ENCODE measurements at regions not wholly inside any gene's neighbourhood (a gene's known extent, or its start where the extent isn't known, plus 50 kb on each side); places are given as distances from the start of the nearest gene placed in this dataset.

- Mint-ChIP-seq H3K36me3 (ENCODE audit: unreplicated experiment) (no peaks in the 10 kb centered on the region), H3K4me1 (ENCODE audit: unreplicated experiment) (no peaks in the 10 kb centered on the region), H3K9me3 (ENCODE audit: unreplicated experiment) (no peaks in the 10 kb centered on the region), H3K27me3 (ENCODE audit: unreplicated experiment) (peaks cover 18% of the 10 kb centered on the region), H3K27ac (ENCODE audit: unreplicated experiment) (no peak overlapping the region), H3K4me3 (ENCODE audit: unreplicated experiment) (no peak overlapping the region)
- TF ChIP-seq CTCF (IDR thresholded peaks at IDR 0.05), result no peak
- no peak for DNase-seq (ENCODE audit: extremely low spot score, unreplicated experiment)
Observed at GRCh38 chr1:229856009-229856650, 210.9 kb upstream of the GALNT2 start.

- Mint-ChIP-seq H3K4me1 (ENCODE audit: unreplicated experiment) (peaks cover 6% of the 10 kb centered on the region), H3K27me3 (ENCODE audit: unreplicated experiment) (peaks cover 18% of the 10 kb centered on the region), H3K9me3 (ENCODE audit: unreplicated experiment) (no peaks in the 10 kb centered on the region), H3K36me3 (ENCODE audit: unreplicated experiment) (no peaks in the 10 kb centered on the region), H3K27ac (ENCODE audit: unreplicated experiment) (no peak overlapping the region), H3K4me3 (ENCODE audit: unreplicated experiment) (no peak overlapping the region)
- TF ChIP-seq CTCF (IDR thresholded peaks at IDR 0.05), result no peak
- no peak for DNase-seq (ENCODE audit: extremely low spot score, unreplicated experiment)
Observed at GRCh38 chr1:229857585-229857984, 209.5 kb upstream of the GALNT2 start.

- Mint-ChIP-seq H3K27ac (ENCODE audit: unreplicated experiment) (no peak overlapping the region), H3K4me3 (ENCODE audit: unreplicated experiment) (no peak overlapping the region)
- DNase-seq (ENCODE audit: extremely low spot score, unreplicated experiment), result no peak
Observed at GRCh38 chr1:229859026-229859425, 208.0 kb upstream of the GALNT2 start.

GRCh38 chr1:229860926-229861325 lies 206.1 kb upstream of the GALNT2 start:
- H3K9me3 Mint-ChIP-seq (ENCODE audit: unreplicated experiment), result no peaks in the 10 kb centered on the region

More at GRCh38 chr1:229859026-229859425, 208.0 kb upstream of the GALNT2 start:
- Mint-ChIP-seq H3K36me3 (ENCODE audit: unreplicated experiment) (no peaks in the 10 kb centered on the region), H3K4me1 (ENCODE audit: unreplicated experiment) (peaks cover 6% of the 10 kb centered on the region), H3K27me3 (ENCODE audit: unreplicated experiment) (peaks cover 15% of the 10 kb centered on the region), H3K9me3 (ENCODE audit: unreplicated experiment) (no peaks in the 10 kb centered on the region)
- TF ChIP-seq CTCF (IDR thresholded peaks at IDR 0.05), result no peak

More at GRCh38 chr1:229860926-229861325, 206.1 kb upstream of the GALNT2 start:
- DNase-seq (ENCODE audit: extremely low spot score, unreplicated experiment), result no peak
- TF ChIP-seq CTCF (IDR thresholded peaks at IDR 0.05), result no peak
- H3K4me1 Mint-ChIP-seq (ENCODE audit: unreplicated experiment), result peaks cover 6% of the 10 kb centered on the region
- H3K27ac Mint-ChIP-seq (ENCODE audit: unreplicated experiment), result no peak overlapping the region
- H3K4me3 Mint-ChIP-seq (ENCODE audit: unreplicated experiment), result no peak overlapping the region
- H3K27me3 Mint-ChIP-seq (ENCODE audit: unreplicated experiment), result peaks cover 3% of the 10 kb centered on the region
- H3K36me3 Mint-ChIP-seq (ENCODE audit: unreplicated experiment), result no peaks in the 10 kb centered on the region
